ENCODE measurements at regions not wholly inside any gene's neighbourhood (a gene's known extent, or its start where the extent isn't known, plus 50 kb on each side); places are given as distances from the start of the nearest gene placed in this dataset.
"Not testable (repeated sequence)": the region's sequence is repeated elsewhere in the genome, so short reads cannot be mapped to it uniquely, and the experiment has no call there.

DNA sequence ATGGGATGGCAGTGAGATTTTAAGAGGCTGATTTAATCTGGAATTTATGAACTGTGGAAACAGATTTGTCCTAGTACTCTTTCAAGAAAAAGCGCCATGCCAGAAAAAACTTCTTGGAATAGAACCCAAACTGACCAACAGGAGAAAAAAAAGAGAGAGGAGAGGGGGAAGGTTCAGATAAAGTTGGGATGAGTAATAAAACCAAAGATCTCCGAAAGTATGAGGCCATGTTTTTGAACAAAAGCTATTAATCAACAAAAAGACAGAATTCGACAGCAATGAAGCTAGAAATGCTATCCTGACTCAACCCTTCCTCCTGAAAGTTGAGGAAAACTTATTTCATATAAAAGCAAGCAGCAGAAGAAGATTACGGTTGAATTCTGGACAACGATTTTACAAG is 135.5 kb downstream of the CEMIP2 start:
- DNase-seq (ENCODE audit: low spot score): no peak

DNA sequence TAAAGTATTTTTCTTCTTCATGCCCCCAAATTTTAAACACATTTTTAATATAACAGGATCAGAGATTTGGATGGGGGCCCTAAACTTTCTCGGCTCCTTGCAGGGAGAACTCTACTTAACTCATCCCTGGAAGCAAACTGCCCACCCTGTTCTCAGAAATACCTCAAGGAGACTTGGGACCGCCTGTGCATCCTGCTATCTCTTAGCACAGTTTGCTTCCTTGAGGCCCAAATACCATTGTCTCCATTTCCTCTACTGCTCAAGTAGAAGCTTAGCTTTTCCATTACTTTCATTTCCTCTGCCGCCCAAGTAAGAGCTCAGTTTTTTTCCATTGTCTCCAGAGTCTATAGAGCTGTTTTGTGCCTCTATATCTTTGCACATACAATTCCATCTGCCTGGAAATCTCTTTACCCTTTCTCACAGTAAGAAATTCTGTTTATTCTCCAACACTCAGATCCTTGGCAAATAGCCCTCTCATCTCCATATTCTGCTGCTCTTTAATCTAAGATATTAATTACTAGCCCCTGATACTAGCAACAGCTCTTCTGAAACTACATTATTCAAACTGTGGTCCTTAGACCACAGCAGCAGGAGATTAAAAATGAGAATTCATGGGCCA is 137.8 kb downstream of the CEMIP2 start:
- peak; percentile 37 for DNase-seq (ENCODE audit: low spot score)

DNA sequence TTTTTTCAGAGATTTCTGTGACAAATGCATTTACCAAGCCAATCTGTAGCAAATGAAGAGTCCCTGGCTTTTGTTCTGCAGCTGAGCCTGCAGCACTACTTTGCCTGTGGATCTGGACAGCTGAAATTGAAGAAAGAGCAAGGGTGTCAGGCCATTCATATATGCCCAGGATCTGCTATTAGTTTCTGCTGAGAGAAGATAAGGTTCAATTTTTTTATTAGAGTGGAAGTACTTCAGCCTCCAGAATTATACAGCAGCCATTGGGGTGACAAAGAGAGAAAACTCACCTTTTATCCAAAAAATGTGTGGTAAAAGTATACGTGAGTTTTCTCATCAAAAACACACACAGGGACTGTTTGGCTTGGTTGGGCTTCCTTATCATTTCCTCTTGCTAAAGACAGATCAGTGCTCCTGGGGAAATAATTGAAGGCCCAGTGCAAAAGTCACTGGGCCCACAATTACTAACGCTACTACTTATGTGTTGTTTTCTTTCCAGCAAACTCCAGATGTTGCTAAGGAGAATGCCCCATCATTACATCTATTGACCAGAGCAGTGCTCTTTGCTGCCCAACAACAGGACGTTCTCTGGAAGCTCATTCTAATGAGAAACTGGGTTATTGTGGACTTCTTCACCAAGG is 138.6 kb downstream of the CEMIP2 start:
- DNase-seq (ENCODE audit: low spot score): no peak

DNA sequence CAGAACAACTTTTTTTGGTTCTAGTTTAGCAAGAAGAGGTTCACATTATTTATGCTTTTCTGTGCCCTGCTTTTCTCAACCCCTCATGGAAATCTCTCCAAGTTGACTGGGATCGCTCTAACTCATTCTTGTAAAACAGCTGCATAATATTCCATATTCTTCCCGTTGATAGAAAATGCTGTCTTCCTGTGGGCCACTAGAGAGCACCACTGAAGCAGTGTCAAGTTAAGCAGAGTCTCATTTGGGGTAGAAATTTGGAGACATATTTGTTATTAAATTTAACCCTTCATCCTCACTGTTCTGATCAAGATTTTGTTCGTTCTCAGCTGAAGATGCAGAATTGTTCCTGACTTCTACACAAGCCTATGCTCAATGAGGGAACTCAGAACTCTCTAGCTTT is 140.1 kb downstream of the CEMIP2 start:
- no peak for DNase-seq (ENCODE audit: low spot score)

DNA sequence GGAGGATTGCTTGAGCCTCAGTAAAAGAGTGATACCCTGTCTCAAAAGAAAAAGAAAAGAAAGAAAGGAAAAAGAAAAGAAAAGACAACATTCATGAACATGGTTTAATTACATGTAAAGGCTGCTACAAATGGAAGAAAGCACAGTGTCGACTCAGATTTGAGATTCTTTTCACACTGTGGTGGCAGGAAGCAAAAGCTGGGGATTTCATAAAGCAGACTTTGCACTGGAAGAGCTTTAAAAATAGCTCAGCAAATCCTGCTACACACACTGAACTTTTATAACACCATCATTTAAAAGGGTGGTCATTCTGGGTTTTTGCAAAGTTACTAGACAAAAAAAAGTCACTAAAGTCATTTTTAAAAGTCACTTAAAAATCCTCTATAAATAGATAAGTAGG is 140.8 kb downstream of the CEMIP2 start:
- no peak for DNase-seq (ENCODE audit: low spot score)

DNA sequence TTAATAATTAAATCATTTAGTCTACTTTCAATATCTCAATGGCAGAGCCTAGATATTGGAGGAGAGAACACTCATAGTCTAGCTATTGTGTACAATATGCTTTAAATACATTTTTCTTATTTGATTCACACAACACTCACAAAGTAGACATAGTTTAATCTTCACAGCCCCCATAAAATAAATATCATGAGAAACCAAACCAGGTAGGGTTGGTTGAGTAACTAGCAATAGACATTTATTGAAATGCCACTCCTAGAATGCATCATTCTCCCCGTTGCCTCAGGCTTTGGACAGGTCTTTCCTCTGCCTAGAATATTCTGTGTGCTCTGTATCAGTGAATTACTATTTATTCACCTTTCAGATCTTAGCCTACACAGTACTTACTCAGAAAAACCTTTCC is 141.9 kb downstream of the CEMIP2 start:
- no peak for DNase-seq (ENCODE audit: low spot score)

DNA sequence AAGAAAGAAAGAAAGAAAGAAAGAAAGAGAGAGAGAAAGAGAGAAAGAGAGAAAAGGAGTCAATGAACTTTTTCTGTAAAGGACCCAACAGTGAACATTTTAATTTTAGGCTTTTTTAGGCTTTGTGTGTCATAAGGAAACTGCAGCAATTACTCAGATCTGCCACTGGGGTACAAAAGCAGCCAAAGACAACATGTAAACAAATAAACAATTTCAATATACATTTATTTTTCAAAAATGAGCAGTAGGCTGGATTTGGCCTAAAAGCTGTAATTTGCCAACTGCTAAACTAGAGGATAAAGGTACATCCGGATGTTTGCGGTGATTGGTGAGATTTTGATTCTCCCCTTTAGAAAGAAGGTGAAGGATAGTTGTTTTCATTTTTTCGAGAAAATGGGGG is 143.6 kb downstream of the CEMIP2 start:
- no peak for DNase-seq (ENCODE audit: low spot score)

DNA sequence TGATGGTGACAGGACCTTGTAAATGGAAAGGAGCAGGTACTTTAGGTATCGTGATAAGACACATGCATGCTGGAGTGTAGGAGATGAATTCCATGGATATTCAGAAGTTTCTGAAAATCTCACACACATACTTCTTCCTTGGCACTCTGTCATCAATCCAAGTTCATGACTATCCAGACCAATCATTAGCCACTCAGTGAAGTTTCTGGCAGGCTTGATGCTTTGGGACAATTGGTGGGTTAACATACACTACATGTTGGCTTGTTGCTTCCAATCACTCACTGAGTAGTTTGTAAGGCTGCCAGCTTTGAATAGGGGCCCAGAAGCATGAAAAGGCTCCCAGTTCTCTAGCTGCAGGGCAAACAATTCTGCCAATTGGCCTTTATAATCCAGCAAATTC is 147.6 kb downstream of the CEMIP2 start:
- no peak for DNase-seq (ENCODE audit: low spot score)

DNA sequence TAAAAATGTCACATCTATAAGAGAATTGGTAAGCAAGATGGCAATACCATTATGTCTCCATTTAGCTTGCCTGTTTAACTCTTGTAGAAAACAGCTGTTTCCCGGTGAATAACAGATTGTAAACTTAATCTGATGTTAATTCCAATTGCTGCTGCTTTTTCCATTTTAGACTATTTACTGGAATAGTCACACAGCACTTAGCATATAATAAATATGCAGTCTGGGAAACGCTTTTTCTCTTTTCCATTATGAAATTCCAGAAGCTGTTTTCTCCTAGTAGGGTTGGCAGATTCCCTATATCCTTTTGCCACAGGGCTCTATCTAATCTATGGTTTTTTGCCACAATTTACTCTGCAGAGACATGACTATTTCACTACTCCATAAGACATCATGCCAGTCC is 148.0 kb downstream of the CEMIP2 start:
- DNase-seq (ENCODE audit: low spot score): no peak

DNA sequence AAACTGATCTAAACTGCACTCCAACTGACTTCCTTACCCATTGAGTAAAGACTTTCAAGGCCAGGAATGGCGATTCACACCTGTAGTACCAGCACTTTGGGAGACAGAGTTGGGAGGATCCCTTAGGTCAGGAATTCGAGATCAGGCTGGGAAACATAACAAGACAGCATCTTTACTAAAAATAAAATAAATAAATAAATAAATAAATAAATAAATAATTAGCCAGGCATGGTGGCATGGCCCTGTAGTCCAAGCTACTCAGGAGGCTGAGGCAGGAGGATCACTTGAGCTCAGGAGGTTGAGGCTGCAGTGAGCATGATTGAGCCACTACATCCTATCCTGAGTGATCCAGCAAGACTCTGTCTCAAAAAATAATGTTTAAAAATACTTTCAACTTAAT is 148.4 kb downstream of the CEMIP2 start:
- DNase-seq (ENCODE audit: low spot score): no peak

DNA sequence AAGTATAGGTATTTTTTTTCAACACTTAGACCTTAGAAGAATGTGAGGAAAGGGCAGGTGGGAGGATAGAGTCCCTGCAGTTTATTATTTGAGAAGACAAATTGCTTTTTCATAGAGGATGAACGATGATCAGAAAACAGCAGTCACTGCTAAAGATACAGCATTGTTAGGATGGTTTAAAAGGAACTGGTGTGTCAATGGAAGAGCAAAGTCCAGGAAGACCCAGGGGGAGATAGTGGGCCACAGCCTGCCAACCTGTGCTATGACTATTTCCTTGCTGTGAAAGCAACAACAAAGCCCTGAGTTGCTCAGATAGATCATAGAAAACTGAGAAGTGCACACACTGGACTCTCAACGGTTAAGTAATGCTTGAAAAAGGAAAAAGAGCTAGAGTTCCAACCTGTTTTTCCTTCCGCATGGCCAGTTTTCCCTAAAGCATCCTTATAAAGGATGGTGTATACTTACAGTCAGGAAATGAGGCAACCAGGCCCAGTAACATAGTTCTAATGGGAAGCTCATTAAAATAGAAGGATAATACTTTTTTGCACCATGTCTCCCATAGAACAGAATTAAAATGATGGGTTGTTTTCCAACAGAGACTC is 153.8 kb downstream of the CEMIP2 start:
- no peak for DNase-seq (ENCODE audit: low spot score)

DNA sequence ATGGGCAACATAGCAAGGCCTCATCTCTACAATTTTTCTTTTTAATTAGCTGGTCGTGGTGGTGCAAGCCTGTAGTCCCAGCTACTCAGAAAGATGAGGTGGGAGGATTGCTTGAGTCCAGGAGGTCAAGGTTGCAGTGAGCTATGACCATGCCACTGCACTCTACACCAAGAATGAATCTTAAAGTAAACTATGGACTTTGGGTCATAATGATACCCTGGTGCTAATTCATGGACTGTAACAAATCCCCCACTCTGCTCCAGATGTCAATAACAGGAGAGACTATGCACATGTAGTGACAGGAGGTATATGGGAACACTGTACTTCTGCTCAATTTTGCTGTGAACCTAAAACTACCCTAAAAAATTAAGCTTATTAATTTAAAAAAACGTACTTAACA is 155.4 kb downstream of the CEMIP2 start:
- no peak for DNase-seq (ENCODE audit: low spot score)

DNA sequence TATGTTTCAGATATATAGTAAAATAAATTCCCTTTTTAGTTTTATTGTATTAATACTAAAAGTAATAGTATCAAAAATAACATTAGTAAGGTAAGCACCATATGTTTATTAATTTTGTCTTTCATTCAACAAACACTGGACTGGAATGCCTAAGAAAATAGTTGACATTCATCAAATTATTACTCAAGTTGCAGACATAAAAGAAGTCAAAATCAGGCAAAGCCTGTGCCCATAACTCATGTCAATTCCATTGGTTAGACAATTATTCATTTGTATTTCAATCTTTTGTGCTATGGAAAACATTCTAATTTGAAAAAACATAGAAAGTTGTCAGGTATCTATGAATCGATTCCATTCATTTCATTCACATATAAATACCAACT is 158.9 kb downstream of the CEMIP2 start:
- DNase-seq (ENCODE audit: low spot score): no peak

DNA sequence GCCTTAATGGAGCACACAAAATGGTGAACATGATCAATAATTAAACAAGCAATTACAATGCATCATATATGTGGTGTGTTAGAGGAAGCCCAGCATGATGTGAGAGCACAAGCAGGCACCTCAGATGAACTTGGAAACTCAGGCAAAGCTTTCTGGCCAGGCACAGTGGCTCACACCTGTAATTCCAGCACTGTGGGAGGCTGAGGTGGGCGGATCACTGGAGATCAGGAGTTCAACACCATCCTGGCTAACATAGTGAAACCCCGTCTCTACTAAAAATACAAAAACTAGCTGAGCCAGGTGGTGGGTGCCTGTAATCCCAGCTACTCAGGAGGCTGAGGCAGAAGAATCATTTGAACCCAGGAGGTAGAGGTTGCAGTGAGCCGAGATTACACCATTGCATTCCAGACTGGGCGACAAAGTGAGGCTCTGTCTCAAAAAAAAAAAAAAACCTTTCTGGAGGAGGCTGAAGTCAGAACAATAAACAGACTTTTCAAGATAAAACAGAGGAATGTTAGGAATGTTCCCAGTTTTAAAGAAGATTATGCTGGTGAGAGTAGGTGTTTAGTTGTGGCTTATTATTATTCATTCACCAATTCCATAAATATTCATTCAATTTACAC is 159.4 kb downstream of the CEMIP2 start:
- no peak for DNase-seq (ENCODE audit: low spot score)

DNA sequence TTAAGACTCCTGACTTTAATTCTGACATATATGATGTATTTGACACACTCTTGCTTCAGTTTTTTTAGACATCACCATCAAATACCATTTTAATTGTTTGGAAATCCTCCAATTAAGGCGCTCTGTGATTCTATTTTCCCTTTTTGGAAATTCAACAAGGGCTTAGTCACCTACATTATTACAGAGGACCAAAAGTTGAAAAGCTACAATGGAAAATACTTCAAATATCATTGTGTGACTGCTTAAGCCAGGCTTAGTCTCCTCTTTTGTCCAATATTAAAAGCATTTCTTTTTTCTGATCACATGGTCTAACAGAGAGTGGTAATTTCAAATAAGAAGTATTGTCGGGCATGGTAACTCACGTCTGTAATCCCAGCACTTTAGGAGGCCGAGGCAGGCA is 160.3 kb downstream of the CEMIP2 start:
- DNase-seq (ENCODE audit: low spot score): no peak

DNA sequence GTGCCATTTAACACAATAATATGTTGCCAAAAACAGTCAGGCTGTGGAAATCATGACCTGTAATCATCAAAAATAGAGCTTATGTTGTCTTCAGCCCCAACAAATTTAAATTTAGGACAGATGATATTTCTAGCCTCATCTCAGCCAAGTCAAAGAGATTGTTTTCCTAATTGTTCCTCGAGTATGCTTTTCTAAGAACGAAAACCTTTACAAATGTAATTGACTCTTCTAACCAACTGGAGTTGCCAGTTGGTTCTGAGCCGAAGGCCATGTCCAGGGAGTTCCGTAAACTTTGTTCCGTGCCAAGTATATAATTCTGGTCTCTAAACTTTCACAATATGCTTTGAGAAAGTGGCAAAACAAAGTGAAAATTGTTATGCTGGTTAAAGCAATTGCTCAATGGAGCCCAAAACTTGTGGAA is 160.8 kb downstream of the CEMIP2 start:
- DNase-seq (ENCODE audit: low spot score): no peak

DNA sequence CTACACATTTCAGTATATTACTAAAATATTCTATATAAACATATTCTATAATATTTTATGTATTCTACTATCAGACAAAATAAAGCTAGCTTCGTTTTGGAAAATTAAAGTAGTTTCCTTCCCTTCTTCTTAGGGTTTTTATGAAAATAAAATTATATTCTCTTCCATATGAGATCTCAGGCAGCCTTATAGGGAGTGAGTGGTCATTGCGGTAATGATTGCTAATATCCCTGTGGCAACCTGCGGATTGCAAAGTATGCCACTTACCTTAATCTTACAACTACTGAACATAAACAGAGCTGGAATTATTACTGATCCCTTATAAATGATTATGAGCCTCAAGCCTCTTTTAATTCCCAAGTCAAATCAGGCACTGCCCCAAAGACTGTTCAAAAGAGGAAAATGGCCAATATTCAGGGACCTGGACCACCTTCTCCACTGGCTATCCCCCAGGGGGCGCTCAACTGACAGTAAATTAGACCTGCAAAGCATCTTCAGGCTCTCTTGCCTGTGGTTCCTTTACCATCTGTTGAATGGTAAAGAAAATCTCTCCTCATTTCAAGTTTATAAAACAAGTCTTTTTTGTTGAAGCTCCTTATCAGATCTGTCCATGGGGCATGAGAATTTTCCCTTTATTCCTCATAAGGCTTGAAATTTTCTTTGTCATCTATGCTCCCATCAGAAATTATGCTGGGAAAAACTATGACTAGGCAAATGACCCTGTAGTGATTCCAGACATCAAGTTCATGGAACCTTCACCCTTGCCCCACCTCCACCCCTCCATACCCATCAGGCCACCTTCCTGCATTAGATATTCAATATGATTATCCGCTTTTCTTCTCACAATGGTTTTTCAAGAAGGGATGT is 163.9 kb downstream of the CEMIP2 start:
- peak; percentile 58 for DNase-seq (ENCODE audit: low spot score)

DNA sequence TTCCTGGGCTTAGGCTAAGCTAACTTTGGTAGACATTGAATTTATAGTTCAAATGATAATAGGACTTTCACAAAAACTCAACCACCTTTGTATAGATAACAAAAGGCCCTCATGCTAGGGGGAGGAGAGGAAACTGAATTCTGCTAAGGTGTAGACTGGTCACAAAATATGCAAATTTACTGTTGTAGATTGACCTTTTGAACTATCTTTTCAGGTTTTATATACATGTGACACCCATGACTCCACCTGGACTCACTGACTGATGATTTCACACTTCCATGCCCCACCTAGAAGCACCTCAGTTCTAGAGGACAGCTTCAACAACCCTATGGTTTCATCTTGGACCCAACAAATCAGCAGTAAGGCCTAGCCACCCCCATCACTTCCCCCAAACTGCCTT is 165.7 kb downstream of the CEMIP2 start:
- DNase-seq (ENCODE audit: low spot score): no peak

DNA sequence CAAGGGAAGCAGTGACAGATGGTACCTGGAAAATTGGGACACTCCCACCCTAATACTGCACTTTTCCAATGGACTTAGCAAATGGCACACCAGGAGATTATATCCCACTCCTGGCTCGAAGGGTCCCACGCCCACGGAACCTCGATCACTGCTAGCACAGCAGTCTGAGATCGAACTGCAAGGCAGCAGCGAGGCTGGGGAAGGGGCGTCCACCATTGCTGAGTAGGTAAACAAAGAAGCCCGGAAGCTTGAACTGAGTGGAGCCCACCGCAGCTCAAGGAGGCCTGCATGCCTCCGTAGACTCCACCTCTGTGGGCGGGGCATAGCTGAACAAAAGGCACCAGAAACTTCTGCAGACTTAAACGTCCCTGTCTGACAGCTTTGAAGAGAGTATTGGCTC is 172.6 kb downstream of the CEMIP2 start:
- DNase-seq (ENCODE audit: low spot score): not testable (repeated sequence)

DNA sequence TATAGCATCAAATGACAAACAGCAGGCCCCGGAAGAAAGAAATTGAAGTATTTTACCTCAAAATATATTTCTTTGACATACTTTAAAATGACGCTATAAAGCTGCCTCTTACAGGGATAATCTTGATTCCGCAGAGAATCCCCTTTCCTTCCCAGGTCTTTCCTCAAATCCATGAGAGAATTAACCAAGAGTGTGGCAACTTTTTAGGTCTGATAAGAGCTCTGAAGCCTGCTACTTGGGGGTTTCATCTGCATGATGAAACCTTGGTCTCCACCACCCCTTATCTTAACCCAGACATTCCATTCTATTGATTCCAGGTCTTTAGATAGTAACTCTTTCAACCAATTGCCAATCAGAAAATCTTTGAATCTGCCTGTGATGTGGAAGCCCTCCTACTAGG is 173.8 kb downstream of the CEMIP2 start:
- no peak for DNase-seq (ENCODE audit: low spot score)

DNA sequence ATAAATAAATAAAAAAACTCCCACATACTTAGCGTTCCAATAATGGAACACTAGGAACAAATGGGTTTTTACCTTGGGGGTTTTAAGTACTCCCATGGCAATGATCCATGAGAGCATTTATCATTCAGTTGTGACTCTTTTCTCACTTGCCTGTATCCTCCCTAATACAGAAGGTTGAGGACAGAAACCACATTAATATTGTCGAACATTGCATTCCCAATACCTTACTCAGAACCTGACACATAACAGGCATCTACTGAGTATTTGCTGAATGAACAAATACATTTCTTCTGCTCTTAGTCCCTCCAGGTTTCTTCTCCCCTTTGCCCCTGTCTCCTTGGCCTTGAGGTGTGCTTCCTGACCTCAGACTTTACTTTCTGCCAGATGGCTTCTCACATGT is 175.9 kb downstream of the CEMIP2 start:
- DNase-seq (ENCODE audit: low spot score): no peak

DNA sequence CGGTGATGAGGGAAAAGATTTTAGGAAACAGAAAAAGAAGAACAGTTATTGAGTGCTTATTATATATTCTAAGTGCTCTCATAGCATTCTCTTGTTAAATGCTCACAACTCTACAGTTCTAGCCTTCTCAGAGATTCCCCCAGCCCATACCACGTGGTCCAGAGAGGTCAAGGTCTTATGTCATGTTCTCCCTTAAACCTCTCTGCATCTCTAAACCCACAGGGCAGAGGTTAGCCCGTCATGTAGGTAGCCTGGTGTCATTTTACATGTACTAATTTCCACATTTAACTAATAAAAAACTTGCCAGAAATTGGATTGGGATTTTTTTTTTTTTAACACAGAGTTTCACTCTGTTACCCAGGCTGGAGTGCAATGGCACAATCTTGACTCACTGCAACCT is 178.0 kb downstream of the CEMIP2 start:
- DNase-seq (ENCODE audit: low spot score): no peak

DNA sequence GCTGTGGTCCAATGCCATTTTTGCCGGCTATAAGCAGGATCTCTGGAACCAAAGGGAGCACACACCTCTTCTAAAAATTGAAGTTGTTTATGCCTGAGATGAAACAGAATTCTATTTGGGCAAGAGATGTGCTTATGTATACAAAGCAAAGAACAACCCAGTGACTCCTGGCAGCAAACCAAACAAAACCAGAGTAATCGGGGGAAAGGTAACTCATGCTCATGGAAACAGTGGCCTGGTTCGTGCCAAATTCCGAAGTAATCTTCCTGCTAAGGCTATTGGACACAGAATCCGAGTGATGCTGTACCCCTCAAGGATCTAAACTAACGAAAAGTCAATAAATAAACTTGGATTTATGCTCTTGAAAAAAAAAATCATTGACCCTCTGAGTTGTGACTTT is 178.7 kb downstream of the CEMIP2 start:
- DNase-seq (ENCODE audit: low spot score): no peak

Measured in kidney capillary endothelial cell (primary cell).